Heart left ventricle (tissue), 13 donors: ENCODE measurements at regions not wholly inside any gene's neighbourhood (a gene's known extent, or its start where the extent isn't known, plus 50 kb on each side); places are given as distances from the start of the nearest gene placed in this dataset.

Experiments used
- CTCF ChIP-seq, 12 donors: fragments of 200-600 bp; sonication (generic) in 4 of 12; IDR thresholded peaks; one replicate each; pipeline versions ENCODE4 v1.5.0 to v1.8.0; 2018 to 2022; ENCODE audit warnings: antibody characterized with exemption in 12 of 12, mild to moderate bottlenecking in 5 of 12
- POLR2A ChIP-seq, 2 donors: fragments of 450-650 bp; IDR thresholded peaks; one replicate each; pipeline ENCODE4 v1.6.1; 2017; ENCODE audit warnings: antibody characterized with exemption in 2 of 2, mild to moderate bottlenecking in 2 of 2, moderate library complexity in 2 of 2
- donor health status: ischemic (EF 13 %, LVEDD 7.1; RV severe dilation, severe dysfunction).
- donor health status: DM: no; HTN: yes; CAD: no.
- donor health status: DM: no; HTN: no; CAD: no.
- donor health status: ischemic (EF 25% LVEDD 6.9; RV normal size, moderate dysfunction).
- donor health status: ischemic (EF 25% LVEDD 5.7; RV mildly dilated, moderate dysfunction).
- donor health status: ischemic (EF 35%, LVEDD 5.7; RV mildly dilated, moderate dysfunction).
- donor health status: nonischemic (EF 11% LVEDD 7.7; RV severe dilation, severe dysfunction).
- donor health status: DM: yes; HTN: yes; CAD: no.
- donor health status: PGD.
- donor health status: ischemic (EF 29% LVEDD 5.4; RV normal size, mild dysfunction).
- donor health status: nonischemic (EF 23%, LVEDD 6.1; RV moderate dilation, normal function).

GRCh38 chr1:208541225-208541855 is 297.2 kb upstream of the PLXNA2 start:
- TF ChIP-seq CTCF (IDR thresholded peaks at IDR 0.05) (no peak), POLR2A (IDR thresholded peaks at IDR 0.05) (no peak)
